ENCODE measurements at regions not wholly inside any gene's neighbourhood (a gene's known extent, or its start where the extent isn't known, plus 50 kb on each side); places are given as distances from the start of the nearest gene placed in this dataset.

- no peak for DNase-seq (ENCODE audit: low spot score)
Observed at GRCh38 chr9:120212153-120212852, 367.7 kb downstream of the CDK5RAP2 start.

DNA sequence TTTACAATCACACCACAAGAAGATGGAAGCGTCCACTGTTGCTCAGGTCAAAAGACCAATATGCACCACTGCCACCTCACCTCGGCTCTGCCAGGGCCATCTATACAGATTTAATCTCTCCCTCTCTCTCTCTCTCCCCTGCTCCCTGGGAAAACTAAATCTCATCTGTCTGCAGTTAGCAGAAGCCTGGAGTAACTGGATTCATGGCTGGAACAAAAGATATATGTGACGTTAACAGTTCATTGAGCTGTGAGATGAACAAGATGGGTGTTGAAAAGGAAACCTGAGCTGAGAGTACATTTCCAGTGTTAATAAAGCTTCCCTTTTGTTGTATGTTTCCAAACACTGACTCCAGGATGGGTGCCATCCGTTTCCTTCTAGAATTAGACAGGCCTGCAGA lies 369.7 kb downstream of the CDK5RAP2 start:
- DNase-seq (ENCODE audit: low spot score) = no peak

DNA sequence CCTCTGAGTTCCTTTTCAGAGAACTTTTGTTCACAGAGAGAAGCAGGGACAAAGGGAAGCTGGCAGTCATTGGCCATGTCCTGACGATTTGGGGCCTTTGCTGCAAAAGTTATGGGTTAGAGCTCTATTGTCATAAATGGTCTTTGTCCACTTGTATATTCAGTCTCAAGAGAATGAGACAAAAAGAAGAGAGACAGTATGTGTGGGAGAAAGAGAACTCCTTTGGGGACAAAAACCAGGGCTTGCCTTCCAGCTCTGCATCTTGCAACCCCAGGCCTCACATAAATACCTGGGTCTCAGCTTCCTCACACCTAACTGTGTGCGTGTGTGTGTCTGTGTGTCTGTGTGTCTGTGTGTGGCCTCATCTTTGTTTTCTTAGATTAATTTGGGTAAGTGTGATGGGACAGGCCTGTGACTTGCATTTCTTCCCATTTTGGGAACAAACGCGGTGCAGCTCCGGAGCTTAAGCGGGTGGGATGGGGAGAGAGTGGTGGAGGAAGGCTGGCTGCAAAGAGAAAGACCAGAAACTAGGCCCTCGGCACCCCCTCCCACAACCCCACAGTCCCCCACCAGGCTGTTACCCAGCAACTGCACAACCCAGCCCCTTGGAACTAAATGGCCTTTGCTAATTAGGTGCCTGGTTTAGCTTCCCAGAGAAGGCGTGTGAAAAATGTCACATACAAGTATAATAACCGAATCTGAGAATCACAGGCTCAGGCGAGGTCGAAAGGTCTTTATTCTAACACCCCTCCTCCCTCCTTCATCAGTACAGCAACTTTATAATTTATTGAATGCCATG lies 376.9 kb downstream of the CDK5RAP2 start:
- DNase-seq (ENCODE audit: low spot score) = no peak

GRCh38 chr9:120198027-120198426 lies 381.9 kb downstream of the CDK5RAP2 start:
- DNase-seq (ENCODE audit: low spot score) = no peak

- no peak for DNase-seq (ENCODE audit: low spot score)
Observed at GRCh38 chr9:120197605-120198004, 382.4 kb downstream of the CDK5RAP2 start.

DNA sequence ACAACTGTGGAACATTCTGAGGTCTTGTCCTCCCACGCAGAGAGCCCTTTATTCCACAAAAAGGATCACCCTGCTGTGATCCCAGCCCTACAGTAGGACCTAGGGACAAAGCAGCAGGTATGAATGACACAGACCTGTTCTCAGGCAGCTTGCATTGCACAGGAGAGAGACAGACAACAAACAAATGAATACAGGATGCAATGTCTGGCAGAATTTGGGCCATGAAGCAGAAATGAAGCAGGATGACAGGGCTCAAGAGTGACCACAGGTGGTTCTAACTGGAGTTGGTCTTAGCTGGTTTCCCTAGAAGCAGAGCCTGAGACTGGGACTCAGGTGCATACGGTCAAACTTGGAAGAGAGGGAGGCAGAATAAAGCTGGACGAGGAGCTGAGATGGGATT lies 388.8 kb downstream of the CDK5RAP2 start:
- DNase-seq (ENCODE audit: low spot score) = no peak

- DNase-seq (ENCODE audit: low spot score) = no peak
Observed at GRCh38 chr9:120187758-120188157, 392.2 kb downstream of the CDK5RAP2 start.

DNA sequence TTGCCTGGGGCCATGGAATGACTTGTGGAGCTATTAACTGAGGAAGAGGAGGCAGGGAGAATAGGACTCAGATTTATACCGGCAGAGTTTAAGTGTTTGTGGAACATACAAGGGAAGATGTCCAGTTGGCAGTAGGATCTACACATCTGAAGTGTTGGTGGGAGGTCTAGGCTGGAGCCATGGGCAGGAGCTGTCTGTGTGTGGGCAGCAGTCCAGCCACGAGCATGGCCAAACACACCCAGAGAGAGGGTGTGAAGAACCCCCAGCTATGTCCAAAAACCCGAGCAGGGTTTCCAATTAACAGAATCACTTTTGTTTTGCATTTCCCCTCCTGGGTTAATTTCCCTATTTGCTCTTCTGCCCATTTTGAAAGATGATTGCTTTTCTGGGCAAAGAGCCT lies 393.7 kb downstream of the CDK5RAP2 start:
- DNase-seq (ENCODE audit: low spot score) = no peak

DNA sequence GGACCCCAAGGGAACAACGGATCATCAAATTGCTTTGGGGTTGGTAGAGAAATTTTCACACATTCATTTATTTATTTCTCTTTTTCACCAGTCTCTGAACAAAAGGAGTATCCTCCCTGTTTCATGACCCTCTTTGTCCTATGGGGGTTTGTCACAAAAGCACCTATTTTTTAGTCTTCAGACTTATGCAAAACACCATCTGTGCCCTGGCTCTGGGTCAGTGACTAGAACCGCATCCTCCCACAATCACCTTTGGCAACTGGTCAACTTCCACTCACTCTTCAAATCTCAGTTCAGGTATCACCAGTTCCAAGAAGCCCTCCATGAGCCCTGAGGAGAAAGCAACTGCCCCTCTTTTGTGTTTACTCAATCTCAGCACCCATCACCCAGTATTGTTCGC lies 395.7 kb downstream of the CDK5RAP2 start:
- no peak for DNase-seq (ENCODE audit: low spot score)

GRCh38 chr9:120183615-120184014 lies 396.4 kb downstream of the CDK5RAP2 start:
- DNase-seq (ENCODE audit: low spot score) = no peak

DNA sequence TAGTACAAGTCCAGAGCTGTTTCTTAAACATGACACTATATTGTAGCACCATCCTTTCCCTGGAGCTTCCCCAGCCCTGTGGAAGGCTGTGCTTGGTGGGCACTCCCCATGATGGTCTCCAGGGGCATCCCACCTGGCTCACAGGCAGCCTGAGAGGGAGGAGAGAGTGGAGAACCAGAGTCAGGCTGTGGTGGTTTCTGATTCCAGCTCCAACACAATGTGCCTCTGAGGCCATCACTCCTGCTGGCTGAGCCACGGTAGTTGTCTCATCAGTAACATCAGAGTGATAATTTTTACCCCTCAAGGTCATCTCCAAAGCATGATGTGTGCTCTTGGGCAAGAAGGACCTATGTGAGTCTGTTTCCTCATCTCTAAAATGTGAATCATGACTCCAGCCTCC lies 398.0 kb downstream of the CDK5RAP2 start:
- DNase-seq (ENCODE audit: low spot score) = no peak

GRCh38 chr9:120177121-120177520 lies 402.8 kb downstream of the CDK5RAP2 start:
- DNase-seq (ENCODE audit: low spot score) = no peak

GRCh38 chr9:120175031-120175430 lies 404.9 kb downstream of the CDK5RAP2 start:
- DNase-seq (ENCODE audit: low spot score) = no peak

DNA sequence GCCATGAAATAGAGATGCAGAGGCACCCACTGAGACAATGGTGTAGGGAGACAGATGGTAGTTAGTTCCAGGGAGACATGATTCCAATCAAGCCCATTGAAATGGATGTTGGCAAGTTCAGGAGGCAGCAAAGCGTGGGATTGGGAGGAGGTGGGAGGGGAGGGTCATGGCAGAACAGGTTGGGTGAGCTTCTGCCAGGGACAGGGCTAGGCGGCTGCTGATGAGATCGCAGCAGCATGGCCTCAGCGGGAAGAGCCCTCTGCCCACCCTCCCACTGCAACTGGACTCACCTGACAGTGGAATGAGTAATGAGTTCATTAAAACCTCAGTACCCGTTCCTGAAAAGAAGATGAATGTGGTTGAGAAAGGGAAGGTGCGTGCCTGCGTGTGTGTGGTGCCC lies 418.2 kb downstream of the CDK5RAP2 start:
- no peak for DNase-seq (ENCODE audit: low spot score)

GRCh38 chr9:120158221-120158620 lies 421.7 kb downstream of the CDK5RAP2 start:
- no peak for DNase-seq (ENCODE audit: low spot score)

- no peak for DNase-seq (ENCODE audit: low spot score)
Observed at GRCh38 chr9:120156376-120156775, 423.6 kb downstream of the CDK5RAP2 start.

DNA sequence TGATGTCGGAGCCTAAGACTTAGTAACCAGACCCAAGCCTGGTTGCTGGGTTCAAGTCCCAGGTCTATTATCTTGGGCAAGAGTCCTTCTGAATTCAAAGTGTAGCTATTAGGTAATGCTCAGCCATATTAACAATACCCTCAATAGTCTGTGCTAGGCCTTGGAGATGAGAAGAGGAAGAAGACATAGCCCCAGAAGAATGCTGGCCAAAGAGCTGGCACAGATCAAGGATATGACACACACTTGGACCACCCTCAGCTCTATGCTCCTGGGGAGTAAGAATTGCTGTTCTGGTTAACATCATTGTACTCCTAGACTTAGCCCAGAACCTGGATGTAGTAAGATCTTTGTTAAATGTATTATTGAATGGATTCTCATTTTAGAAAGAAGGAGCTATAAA lies 426.7 kb downstream of the CDK5RAP2 start:
- no peak for DNase-seq (ENCODE audit: low spot score)

DNA sequence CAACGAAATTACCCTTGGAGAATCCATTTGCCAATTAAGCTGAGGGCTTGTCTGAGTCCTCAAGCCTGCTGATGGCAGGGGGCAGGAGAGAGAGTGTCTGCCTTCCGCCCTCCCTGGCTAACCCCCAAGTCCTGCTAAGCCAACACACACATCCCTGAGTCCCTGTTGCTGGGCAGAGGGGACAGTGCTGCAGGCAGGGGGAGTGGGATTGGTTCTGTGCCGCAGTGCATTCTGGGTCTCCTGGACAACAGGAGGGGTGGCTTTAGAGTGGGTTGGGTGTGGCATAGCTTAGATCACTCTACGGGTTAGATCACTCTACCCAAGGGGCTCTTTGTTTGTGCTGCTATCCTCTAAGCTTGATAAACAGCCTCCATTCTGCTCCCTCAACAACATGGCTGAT lies 427.7 kb downstream of the CDK5RAP2 start:
- no peak for DNase-seq (ENCODE audit: low spot score)

DNA sequence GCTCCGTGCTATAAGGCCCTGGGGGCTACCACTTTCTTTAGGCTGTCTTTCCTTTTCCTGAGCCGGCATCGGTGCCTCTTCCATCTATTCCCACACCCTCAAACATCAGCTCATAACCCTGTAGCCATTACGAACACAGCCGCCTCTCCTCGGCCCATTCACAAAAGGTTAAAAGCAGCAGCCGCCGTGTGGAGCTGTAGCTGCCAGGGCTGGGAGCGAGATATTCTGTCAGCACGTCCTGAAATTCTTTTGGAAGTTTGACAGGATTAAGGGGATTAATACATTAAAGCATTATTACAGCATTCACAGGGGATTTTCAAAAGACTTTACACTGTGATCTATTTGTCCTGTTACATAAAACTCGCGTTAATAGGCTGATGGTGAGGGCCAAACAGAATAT lies 428.2 kb downstream of the CDK5RAP2 start:
- DNase-seq (ENCODE audit: low spot score) = no peak

DNA sequence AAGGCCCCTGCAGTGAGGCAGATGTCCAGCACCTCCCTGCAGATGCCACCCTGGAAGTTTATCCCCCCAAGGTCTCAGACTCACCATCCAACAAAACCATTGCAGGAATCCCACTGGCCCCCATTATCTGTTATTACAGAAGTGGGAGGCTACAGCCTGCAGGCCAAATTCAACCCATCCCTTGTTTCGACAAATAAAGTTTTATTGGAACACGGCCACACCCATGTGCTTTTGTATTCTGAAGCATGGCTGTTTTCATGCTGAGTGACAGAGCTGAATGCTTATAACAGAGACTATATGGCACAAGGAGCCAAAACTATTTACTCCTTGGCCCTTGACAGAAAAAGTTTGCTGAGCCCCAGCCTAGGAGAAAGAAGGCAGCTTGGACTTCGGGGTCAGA lies 428.8 kb downstream of the CDK5RAP2 start:
- no peak for DNase-seq (ENCODE audit: low spot score)

DNA sequence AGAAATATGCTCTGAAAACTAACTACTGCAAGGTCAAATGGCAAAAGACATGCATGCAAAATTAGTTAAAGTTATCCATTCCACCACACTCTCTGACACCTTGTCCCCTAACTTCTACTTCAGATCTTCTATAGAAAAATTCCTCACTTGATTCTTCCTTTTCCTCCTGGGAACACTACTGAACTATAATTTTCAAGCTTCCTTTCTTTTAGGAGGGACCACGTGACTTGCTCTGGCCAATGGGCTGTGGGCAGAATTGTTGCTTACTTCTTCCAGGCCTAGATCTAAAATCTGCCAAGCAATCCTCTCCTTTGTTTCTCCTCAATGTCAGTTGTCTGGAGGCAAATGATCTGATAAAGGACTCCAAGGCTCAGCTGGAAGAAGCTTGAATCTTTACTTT lies 441.0 kb downstream of the CDK5RAP2 start:
- no peak for DNase-seq (ENCODE audit: low spot score)

DNA sequence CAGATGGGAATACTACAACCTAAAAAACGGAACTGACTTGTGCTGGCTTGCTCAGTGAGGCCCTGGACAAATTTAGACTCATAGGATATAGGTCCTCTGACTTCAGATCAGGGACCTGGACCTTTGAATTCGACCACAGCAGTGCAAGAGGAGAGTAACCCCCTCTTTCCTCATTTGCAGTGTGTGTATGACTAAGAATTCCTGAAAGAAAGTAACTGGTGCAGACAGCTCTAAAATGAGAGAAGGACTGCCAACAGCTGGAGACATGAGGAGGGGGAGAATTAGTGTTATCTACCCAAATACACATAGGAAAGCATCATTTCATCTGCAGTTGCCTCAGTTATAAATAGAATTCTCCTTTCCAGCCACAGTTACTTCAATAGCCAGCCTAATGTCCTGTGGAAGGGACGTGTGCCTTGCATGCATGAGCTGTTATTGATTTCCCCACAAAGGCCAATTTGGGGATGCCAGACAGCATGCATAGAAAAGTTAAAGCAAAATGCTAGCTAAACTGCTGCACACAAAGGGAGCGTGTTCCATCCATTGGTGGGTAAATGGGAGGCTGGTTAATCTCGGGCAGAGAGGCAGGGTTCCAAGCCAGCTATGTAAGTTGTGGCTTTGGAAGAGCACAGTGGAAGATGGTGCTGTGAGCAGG lies 442.7 kb downstream of the CDK5RAP2 start:
- no peak for DNase-seq (ENCODE audit: low spot score)

GRCh38 chr9:120136696-120137095 lies 443.3 kb downstream of the CDK5RAP2 start:
- DNase-seq (ENCODE audit: low spot score) = no peak
